ENCODE measurements at regions not wholly inside any gene's neighbourhood (a gene's known extent, or its start where the extent isn't known, plus 50 kb on each side); places are given as distances from the start of the nearest gene placed in this dataset.

DNA sequence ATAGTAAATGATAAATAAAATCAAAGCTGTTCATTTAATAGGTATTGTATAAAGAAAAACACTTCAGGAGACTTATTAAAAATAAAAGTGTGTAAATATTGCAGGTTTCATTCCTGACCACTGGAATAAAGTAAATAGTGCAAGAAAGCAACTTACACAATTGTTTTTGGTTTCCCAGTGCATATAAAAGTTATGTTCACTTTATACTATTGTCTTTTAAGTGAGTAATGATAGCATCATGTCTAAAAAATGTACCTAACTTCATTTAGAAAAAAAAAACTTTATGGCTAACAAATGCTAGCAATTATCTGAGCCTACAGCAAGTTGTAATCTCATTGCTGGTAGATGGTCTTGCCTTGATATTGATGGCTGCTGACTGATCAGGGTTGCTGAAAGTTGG lies 726.6 kb upstream of the POU3F2 start:
- intact Hi-C loops (cut with micrococcal nuclease) = no loop called here

- intact Hi-C loops (cut with micrococcal nuclease) = no loop called here
Measured at GRCh38 chr6:98116455-98116854, 717.9 kb upstream of the POU3F2 start.

- intact Hi-C loops (cut with micrococcal nuclease) = no loop called here
Measured at GRCh38 chr6:98117068-98117467, 717.3 kb upstream of the POU3F2 start.

- intact Hi-C loops (cut with micrococcal nuclease) = no loop called here
Measured at GRCh38 chr6:98118397-98119045, 715.9 kb upstream of the POU3F2 start.

DNA sequence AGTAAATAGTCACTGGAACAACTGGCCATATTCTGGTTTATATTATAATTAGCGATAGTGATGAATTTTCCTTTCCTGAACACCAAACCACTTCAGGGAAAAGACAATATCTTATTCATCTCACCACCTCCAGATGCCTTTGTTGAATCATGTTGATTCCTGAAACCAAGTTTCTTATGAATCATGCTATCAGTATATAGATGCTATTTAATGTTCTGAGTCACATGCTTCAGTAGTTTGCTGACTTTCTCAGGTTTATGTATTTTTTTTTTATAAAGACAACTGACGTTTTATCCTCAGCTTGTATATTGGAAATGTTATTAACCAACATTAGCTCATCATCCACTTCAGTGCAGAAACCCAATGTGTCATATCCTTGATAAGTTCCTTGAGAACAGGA lies 710.2 kb upstream of the POU3F2 start:
- intact Hi-C loops (cut with micrococcal nuclease) = no loop called here

GRCh38 chr6:98131290-98131990 lies 702.9 kb upstream of the POU3F2 start:
- intact Hi-C loops (cut with micrococcal nuclease) = no loop called here

GRCh38 chr6:98136333-98136732 lies 698.0 kb upstream of the POU3F2 start:
- intact Hi-C loops (cut with micrococcal nuclease) = no loop called here

DNA sequence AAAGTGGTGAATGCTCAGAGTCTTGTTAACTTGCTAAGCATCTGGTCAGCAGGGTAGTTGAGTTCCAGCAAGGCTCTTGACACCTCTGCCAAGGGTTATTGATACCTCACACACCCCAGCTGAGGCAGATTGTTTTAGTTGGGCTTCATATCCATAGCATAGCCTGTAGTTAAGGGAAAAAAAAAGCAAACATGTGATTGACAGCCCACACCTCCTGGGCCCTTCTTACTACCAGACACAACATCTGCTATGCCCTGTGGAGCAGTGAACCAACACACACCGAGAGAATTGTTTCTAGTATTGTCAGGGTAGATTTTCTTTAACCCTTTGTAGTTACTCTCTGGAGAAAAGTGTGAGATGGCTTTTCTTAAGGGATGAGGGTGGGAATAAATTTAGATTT lies 697.0 kb upstream of the POU3F2 start:
- intact Hi-C loops (cut with micrococcal nuclease) = no loop called here

DNA sequence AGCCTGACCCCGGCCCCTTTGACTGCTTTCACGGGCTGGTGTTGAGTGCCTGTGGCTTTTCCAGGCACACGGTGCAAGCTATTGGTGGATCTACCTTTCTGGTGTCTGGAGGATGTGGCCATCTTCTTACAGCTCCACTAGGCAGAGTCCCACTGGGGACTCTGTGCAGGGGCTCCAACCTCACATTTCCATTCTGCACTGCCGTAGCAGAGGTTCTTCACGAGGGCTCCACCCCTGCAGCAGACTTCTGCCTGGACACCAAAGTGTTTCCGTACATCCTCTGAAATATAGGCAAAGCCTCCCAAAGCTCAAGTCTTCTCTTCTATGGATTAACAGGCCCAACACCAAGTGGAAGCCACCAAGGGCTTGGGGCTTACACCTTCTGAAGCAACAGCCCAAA lies 691.5 kb upstream of the POU3F2 start:
- intact Hi-C loops (cut with micrococcal nuclease) = no loop called here

- intact Hi-C loops (cut with micrococcal nuclease) = no loop called here
Measured at GRCh38 chr6:98146656-98147055, 687.7 kb upstream of the POU3F2 start.

GRCh38 chr6:98156580-98156979 lies 677.8 kb upstream of the POU3F2 start:
- intact Hi-C loops (cut with micrococcal nuclease) = no loop called here

DNA sequence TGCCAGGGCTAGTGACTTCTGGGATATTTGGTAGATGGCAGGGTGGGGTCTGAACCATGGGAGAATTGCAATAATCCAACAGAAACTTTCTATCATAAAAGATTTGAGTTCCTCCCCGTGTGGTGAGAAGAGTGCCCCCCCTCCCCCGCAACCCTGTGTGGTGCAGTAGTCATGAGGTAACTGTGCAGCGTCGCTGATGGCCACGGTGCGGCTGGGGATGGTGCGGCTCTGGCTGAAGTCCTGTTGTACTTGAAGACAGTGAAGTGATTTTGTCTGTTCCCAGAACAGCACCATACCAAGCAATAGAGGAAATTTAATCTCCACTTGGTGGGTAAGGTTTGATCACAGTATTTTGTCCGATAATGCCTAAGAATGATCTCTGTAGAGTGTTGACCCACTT lies 654.8 kb upstream of the POU3F2 start:
- intact Hi-C loops (cut with micrococcal nuclease) = no loop called here

- intact Hi-C loops (cut with micrococcal nuclease) = no loop called here
Measured at GRCh38 chr6:98200084-98200483, 634.3 kb upstream of the POU3F2 start.

- intact Hi-C loops (cut with micrococcal nuclease) = no loop called here
Measured at GRCh38 chr6:98203170-98203806, 631.1 kb upstream of the POU3F2 start.

DNA sequence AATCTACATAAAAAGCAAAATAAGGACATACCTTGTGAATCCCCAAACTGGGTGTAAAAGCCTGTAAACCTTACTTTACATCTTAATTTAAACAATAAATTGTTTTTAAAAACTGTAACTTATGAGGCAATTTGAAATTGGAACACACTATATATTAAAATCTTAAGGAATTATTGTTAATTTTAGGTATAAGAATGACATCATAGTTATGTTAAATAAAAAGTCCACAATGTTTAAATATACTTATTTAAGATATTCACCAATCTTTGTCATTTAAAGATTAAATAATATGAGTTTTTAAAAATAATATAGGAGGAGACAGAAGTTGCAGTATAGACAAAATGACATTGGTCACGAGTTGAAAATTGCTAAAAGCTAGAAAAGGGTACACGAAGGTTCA lies 621.9 kb upstream of the POU3F2 start:
- intact Hi-C loops (cut with micrococcal nuclease) = no loop called here

DNA sequence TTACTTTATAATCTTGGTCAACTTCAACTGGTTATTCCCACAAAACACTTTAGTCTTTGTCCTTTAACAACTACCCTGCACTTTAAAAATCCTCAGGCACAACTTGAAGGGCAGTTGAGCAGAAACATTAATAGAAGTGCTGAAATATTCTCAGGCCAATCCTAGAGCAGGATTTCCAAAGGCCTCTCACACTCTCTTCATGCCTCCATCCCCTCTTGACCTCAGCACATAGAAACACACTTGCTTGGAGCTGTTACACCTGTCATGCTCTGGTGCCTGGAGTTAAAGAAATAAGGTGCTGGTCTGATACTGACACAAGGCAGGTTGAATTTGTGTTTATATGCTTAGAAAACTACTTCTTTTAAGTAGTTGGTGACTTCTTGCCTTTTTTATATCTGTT lies 618.8 kb upstream of the POU3F2 start:
- intact Hi-C loops (cut with micrococcal nuclease) = no loop called here

- intact Hi-C loops (cut with micrococcal nuclease) = no loop called here
Measured at GRCh38 chr6:98230250-98230649, 604.1 kb upstream of the POU3F2 start.

GRCh38 chr6:98239057-98239456 lies 595.3 kb upstream of the POU3F2 start:
- intact Hi-C loops (cut with micrococcal nuclease) = no loop called here

GRCh38 chr6:98241630-98242029 lies 592.7 kb upstream of the POU3F2 start:
- intact Hi-C loops (cut with micrococcal nuclease) = no loop called here

DNA sequence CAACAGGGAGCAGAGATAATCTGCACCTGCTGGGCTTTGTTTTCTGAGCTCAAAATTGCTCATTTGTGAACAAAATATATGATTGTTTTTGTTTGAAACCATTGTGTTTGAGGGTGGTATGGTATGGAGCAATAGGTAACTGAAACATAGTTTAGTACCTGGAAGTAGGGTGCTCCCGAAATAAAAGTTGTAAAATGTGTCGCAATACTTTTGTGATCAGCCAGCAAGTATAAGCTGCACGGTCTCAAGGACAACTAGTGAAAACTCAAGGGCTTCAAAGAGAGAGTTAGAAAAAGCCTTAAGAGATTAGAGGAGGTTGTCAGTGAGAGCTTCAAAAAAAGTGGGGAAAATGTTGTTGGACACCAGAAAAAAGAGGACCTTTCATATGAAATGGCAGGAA lies 579.8 kb upstream of the POU3F2 start:
- intact Hi-C loops (cut with micrococcal nuclease) = no loop called here

- intact Hi-C loops (cut with micrococcal nuclease) = no loop called here
Measured at GRCh38 chr6:98260382-98260781, 574.0 kb upstream of the POU3F2 start.

DNA sequence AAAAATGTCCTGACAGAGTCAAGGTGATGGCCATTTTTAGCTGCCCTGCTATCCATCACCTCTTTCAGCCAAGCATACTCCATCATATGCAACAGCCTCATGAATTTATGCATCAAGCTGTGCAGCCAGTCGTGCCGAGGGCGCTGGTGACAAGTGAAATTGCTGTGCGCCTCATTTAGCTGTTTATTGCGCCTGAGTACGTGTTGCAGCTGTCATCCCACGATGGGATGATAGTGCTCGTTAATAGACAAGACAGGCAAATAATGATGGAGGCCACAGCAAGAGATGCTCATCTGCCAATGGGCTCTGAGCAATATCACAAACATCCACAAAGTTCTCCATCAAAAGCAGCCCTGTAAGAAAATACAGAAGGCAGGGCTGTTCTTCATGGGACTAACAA lies 562.3 kb upstream of the POU3F2 start:
- intact Hi-C loops (cut with micrococcal nuclease) = no loop called here

DNA sequence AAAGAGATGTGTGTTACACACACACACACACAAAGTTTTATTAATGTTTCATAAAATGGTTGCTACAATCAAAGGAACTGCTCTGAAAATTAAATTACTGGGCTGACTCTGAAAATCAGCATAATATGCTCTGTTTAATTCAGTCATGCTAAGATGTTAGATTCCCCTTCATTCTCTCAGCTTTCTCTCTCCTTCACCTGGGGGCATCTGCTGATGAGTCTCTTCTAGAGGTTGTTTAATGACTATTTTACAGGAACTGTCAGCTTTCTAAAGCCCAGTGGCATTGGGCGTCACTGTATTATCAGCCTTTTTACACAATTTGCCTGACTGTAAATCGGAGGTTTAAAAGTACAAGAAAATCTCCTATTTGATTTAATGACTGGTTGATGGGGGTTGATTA lies 559.7 kb upstream of the POU3F2 start:
- intact Hi-C loops (cut with micrococcal nuclease) = no loop called here

Data from T-helper 1 cell treated with Interleukin-12 subunit alpha and Interleukin-12 subunit beta and Interleukin-4 antibody, amounts not matched to agents 30 ng/mL and 1 ng/mL, for 36 hours (primary cell).